Activated T-cell treated with anti-CD3 and anti-CD28 coated beads, Interleukin-2, amount 50 U/mL, for 24 hours (primary cell): ENCODE measurements at regions not wholly inside any gene's neighbourhood (a gene's known extent, or its start where the extent isn't known, plus 50 kb on each side); places are given as distances from the start of the nearest gene placed in this dataset.
A peak's percentile ranks its signal among the peaks of the same experiment; 100 is the strongest.
"Not testable (repeated sequence)": the region's sequence is repeated elsewhere in the genome, so short reads cannot be mapped to it uniquely, and the experiment has no call there.

Source experiments
- DNase-seq: peaks from one replicate; pipeline ENCODE4 v3.0.0-alpha.2; 2020
- H3K27ac Mint-ChIP-seq: 2 replicates; pipeline ENCODE4 v1.8.0; 2020; ENCODE audit warnings: mild to moderate bottlenecking, mixed read lengths
- H3K27me3 Mint-ChIP-seq: 2 replicates; pipeline ENCODE4 v1.8.0; 2020; ENCODE audit warnings: mixed read lengths
- H3K36me3 Mint-ChIP-seq: 2 replicates; pipeline ENCODE4 v1.8.0; 2020; ENCODE audit warnings: low read depth, mixed read lengths
- H3K4me1 Mint-ChIP-seq: 2 replicates; pipeline ENCODE4 v1.8.0; 2020; ENCODE audit warnings: low read depth, mixed read lengths
- H3K4me3 Mint-ChIP-seq: 2 replicates; pipeline ENCODE4 v1.8.0; 2020; ENCODE audit warnings: mild to moderate bottlenecking, moderate library complexity, mixed read lengths
- H3K9me3 Mint-ChIP-seq: 2 replicates; pipeline ENCODE4 v1.8.0; 2020; ENCODE audit warnings: mixed read lengths

- no peak for DNase-seq
- Mint-ChIP-seq H3K4me3 (no peak overlapping the region), H3K9me3 (no peaks in the 10 kb centered on the region), H3K27me3 (peaks cover 11% of the 10 kb centered on the region), H3K36me3 (no peaks in the 10 kb centered on the region), H3K27ac (no peak overlapping the region), H3K4me1 (no peaks in the 10 kb centered on the region)
These were observed 223.0 kb downstream of the ICOS start for GRCh38 chr2:204159526-204159925.

GRCh38 chr2:204160989-204161388, 224.4 kb downstream of the ICOS start:
- H3K36me3 Mint-ChIP-seq, result no peaks in the 10 kb centered on the region
- H3K27me3 Mint-ChIP-seq, result peaks cover 11% of the 10 kb centered on the region
- H3K4me3 Mint-ChIP-seq, result no peak overlapping the region
- H3K27ac Mint-ChIP-seq, result no peak overlapping the region
- no peaks in the 10 kb centered on the region for H3K4me1 Mint-ChIP-seq
- H3K9me3 Mint-ChIP-seq, result no peaks in the 10 kb centered on the region
- DNase-seq, result no peak

GRCh38 chr2:204161886-204162285, 225.3 kb downstream of the ICOS start:
- H3K4me3 Mint-ChIP-seq, result no peak overlapping the region
- H3K36me3 Mint-ChIP-seq, result no peaks in the 10 kb centered on the region
- no peaks in the 10 kb centered on the region for H3K4me1 Mint-ChIP-seq
- no peak overlapping the region for H3K27ac Mint-ChIP-seq
- H3K27me3 Mint-ChIP-seq, result peaks cover 11% of the 10 kb centered on the region
- DNase-seq, result no peak
- H3K9me3 Mint-ChIP-seq, result no peaks in the 10 kb centered on the region

- no peaks in the 10 kb centered on the region for H3K27me3 Mint-ChIP-seq
- no peak overlapping the region for H3K4me3 Mint-ChIP-seq
- no peaks in the 10 kb centered on the region for H3K36me3 Mint-ChIP-seq
- no peak overlapping the region for H3K27ac Mint-ChIP-seq
- DNase-seq, result no peak
- H3K9me3 Mint-ChIP-seq, result no peaks in the 10 kb centered on the region
- no peaks in the 10 kb centered on the region for H3K4me1 Mint-ChIP-seq
These were observed 230.4 kb downstream of the ICOS start for GRCh38 chr2:204166961-204167360.

- not testable (repeated sequence) for H3K27me3 Mint-ChIP-seq, H3K27ac Mint-ChIP-seq, H3K9me3 Mint-ChIP-seq, H3K36me3 Mint-ChIP-seq, DNase-seq, H3K4me3 Mint-ChIP-seq, H3K4me1 Mint-ChIP-seq
These were observed 231.1 kb downstream of the ICOS start for GRCh38 chr2:204167670-204168069.

GRCh38 chr2:204170411-204170810, 233.8 kb downstream of the ICOS start:
- H3K4me1 Mint-ChIP-seq, result no peaks in the 10 kb centered on the region
- H3K27ac Mint-ChIP-seq, result no peak overlapping the region
- H3K27me3 Mint-ChIP-seq, result no peaks in the 10 kb centered on the region
- no peaks in the 10 kb centered on the region for H3K36me3 Mint-ChIP-seq
- no peaks in the 10 kb centered on the region for H3K9me3 Mint-ChIP-seq
- H3K4me3 Mint-ChIP-seq, result no peak overlapping the region
- DNase-seq, result no peak

- no peaks in the 10 kb centered on the region for H3K9me3 Mint-ChIP-seq
These were observed 235.0 kb downstream of the ICOS start for GRCh38 chr2:204171432-204172144.

GRCh38 chr2:204172145-204172600, 235.6 kb downstream of the ICOS start:
- H3K4me3 Mint-ChIP-seq, result no peak overlapping the region

More at GRCh38 chr2:204171432-204172144, 235.0 kb downstream of the ICOS start:
- Mint-ChIP-seq H3K27me3 (no peaks in the 10 kb centered on the region), H3K27ac (no peak overlapping the region), H3K36me3 (no peaks in the 10 kb centered on the region), H3K4me3 (no peak overlapping the region), H3K4me1 (no peaks in the 10 kb centered on the region)
- DNase-seq, result no peak

GRCh38 chr2:204174034-204174433, 237.5 kb downstream of the ICOS start:
- Mint-ChIP-seq H3K27me3 (peaks cover 6% of the 10 kb centered on the region), H3K4me3 (no peak overlapping the region), H3K4me1 (peaks cover 3% of the 10 kb centered on the region), H3K36me3 (no peaks in the 10 kb centered on the region), H3K27ac (no peak overlapping the region), H3K9me3 (no peaks in the 10 kb centered on the region)
- DNase-seq, result no peak

More at GRCh38 chr2:204172145-204172600, 235.6 kb downstream of the ICOS start:
- H3K27me3 Mint-ChIP-seq, result no peaks in the 10 kb centered on the region
- no peaks in the 10 kb centered on the region for H3K36me3 Mint-ChIP-seq
- no peaks in the 10 kb centered on the region for H3K4me1 Mint-ChIP-seq
- DNase-seq, result no peak
- no peak overlapping the region for H3K27ac Mint-ChIP-seq
- no peaks in the 10 kb centered on the region for H3K9me3 Mint-ChIP-seq

GRCh38 chr2:204175552-204176271, 239.1 kb downstream of the ICOS start:
- Mint-ChIP-seq H3K27ac (no peak overlapping the region), H3K4me3 (no peak overlapping the region), H3K36me3 (no peaks in the 10 kb centered on the region), H3K27me3 (peaks cover 6% of the 10 kb centered on the region), H3K9me3 (no peaks in the 10 kb centered on the region), H3K4me1 (peaks cover 3% of the 10 kb centered on the region)
- no peak for DNase-seq

- Mint-ChIP-seq H3K4me3 (no peak overlapping the region), H3K36me3 (no peaks in the 10 kb centered on the region), H3K9me3 (no peaks in the 10 kb centered on the region), H3K4me1 (peaks cover 3% of the 10 kb centered on the region), H3K27me3 (peaks cover 6% of the 10 kb centered on the region), H3K27ac (no peak overlapping the region)
- no peak for DNase-seq
These were observed 239.7 kb downstream of the ICOS start for GRCh38 chr2:204176306-204176705.

GRCh38 chr2:204177251-204177976, 240.9 kb downstream of the ICOS start:
- Mint-ChIP-seq H3K27ac (no peak overlapping the region), H3K36me3 (no peaks in the 10 kb centered on the region), H3K27me3 (peaks cover 6% of the 10 kb centered on the region), H3K4me1 (peaks cover 3% of the 10 kb centered on the region), H3K9me3 (no peaks in the 10 kb centered on the region), H3K4me3 (no peak overlapping the region)
- no peak for DNase-seq

- no peaks in the 10 kb centered on the region for H3K9me3 Mint-ChIP-seq
- H3K27ac Mint-ChIP-seq, result no peak overlapping the region
- DNase-seq, result peak; percentile 81
- H3K4me1 Mint-ChIP-seq, result peaks cover 3% of the 10 kb centered on the region
- no peak overlapping the region for H3K4me3 Mint-ChIP-seq
- H3K27me3 Mint-ChIP-seq, result peaks cover 6% of the 10 kb centered on the region
- no peaks in the 10 kb centered on the region for H3K36me3 Mint-ChIP-seq
These were observed 241.5 kb downstream of the ICOS start for GRCh38 chr2:204177977-204178522.

- DNase-seq, result no peak
- Mint-ChIP-seq H3K4me1 (peaks cover 3% of the 10 kb centered on the region), H3K27ac (no peak overlapping the region), H3K9me3 (no peaks in the 10 kb centered on the region), H3K36me3 (no peaks in the 10 kb centered on the region), H3K27me3 (peaks cover 6% of the 10 kb centered on the region), H3K4me3 (no peak overlapping the region)
These were observed 244.1 kb downstream of the ICOS start for GRCh38 chr2:204180649-204181048.
